NCI-H345 treated with DMSO at 0.1 percent for 48 hours (cell line): ENCODE measurements at regions not wholly inside any gene's neighbourhood (a gene's known extent, or its start where the extent isn't known, plus 50 kb on each side); places are given as distances from the start of the nearest gene placed in this dataset.
A peak's percentile ranks its signal among the peaks of the same experiment; 100 is the strongest.
"Not testable (repeated sequence)": the region's sequence is repeated elsewhere in the genome, so short reads cannot be mapped to it uniquely, and the experiment has no call there.

Source experiments
- DNase-seq: peaks from one replicate; lab custom pipeline; 2025; ENCODE audit not compliant: unreplicated experiment; lab: John Stamatoyannopoulos, UW

- DNase-seq: no peak
These were observed 81.8 kb upstream of the SHANK2 start for GRCh38 chr11:71334191-71334590.

GRCh38 chr11:71333473-71333872 is 81.1 kb upstream of the SHANK2 start:
- DNase-seq: no peak

GRCh38 chr11:71332447-71332846 is 80.1 kb upstream of the SHANK2 start:
- no peak for DNase-seq

GRCh38 chr11:71332046-71332445 is 79.7 kb upstream of the SHANK2 start:
- no peak for DNase-seq

GRCh38 chr11:71331631-71332030 is 79.3 kb upstream of the SHANK2 start:
- DNase-seq: no peak

GRCh38 chr11:71330996-71331395 is 78.6 kb upstream of the SHANK2 start:
- DNase-seq: no peak

GRCh38 chr11:71330349-71330748 is 78.0 kb upstream of the SHANK2 start:
- no peak for DNase-seq

GRCh38 chr11:71329786-71330185 is 77.4 kb upstream of the SHANK2 start:
- DNase-seq: no peak

GRCh38 chr11:71329165-71329510 is 76.8 kb upstream of the SHANK2 start:
- peak; percentile 7 for DNase-seq

GRCh38 chr11:71327156-71328085 is 75.0 kb upstream of the SHANK2 start:
- DNase-seq: no peak

GRCh38 chr11:71326328-71326940 is 74.1 kb upstream of the SHANK2 start:
- no peak for DNase-seq

GRCh38 chr11:71325418-71326327 is 73.3 kb upstream of the SHANK2 start:
- no peak for DNase-seq

GRCh38 chr11:71324788-71325417 is 72.5 kb upstream of the SHANK2 start:
- DNase-seq: no peak

- no peak for DNase-seq
These were observed 71.6 kb upstream of the SHANK2 start for GRCh38 chr11:71323876-71324526.

GRCh38 chr11:71322861-71323582 is 70.6 kb upstream of the SHANK2 start:
- DNase-seq: no peak

GRCh38 chr11:71322192-71322735 is 69.9 kb upstream of the SHANK2 start:
- DNase-seq: no peak

GRCh38 chr11:71321433-71322191 is 69.2 kb upstream of the SHANK2 start:
- no peak for DNase-seq

- DNase-seq: no peak
These were observed 64.3 kb upstream of the SHANK2 start for GRCh38 chr11:71316701-71317100.

- DNase-seq: not testable (repeated sequence)
These were observed 60.2 kb upstream of the SHANK2 start for GRCh38 chr11:71312616-71313015.
